Vagina (tissue), 2 donors: ENCODE measurements at regions not wholly inside any gene's neighbourhood (a gene's known extent, or its start where the extent isn't known, plus 50 kb on each side); places are given as distances from the start of the nearest gene placed in this dataset.

Experiments
- DNase-seq, 2 donors: peaks; one replicate each; pipeline ENCODE4 v3.0.0-alpha.2; 2017; ENCODE audit errors: extremely low spot score in 2 of 2
- H3K27ac ChIP-seq: fragments of 200-600 bp; sonication (generic); one replicate; pipeline ENCODE4 v1.5.1; 2019
- H3K27me3 ChIP-seq: fragments of 200-600 bp; sonication (generic); one replicate; pipeline ENCODE4 v1.5.1; 2019
- H3K36me3 ChIP-seq, 2 donors: fragments of 200-600 bp; sonication (generic); one replicate each; pipeline ENCODE4 v1.5.1; 2017 to 2019
- H3K4me1 ChIP-seq: fragments of 200-600 bp; sonication (generic); one replicate; pipeline ENCODE4 v1.5.1; 2019
- H3K4me3 ChIP-seq, 2 donors: fragments of 200-600 bp; sonication (generic); 1 replicate in 1 of 2; 2 replicates in 1 of 2; pipeline ENCODE4 v1.5.1; 2016 to 2019
- H3K9me3 ChIP-seq: fragments of 200-600 bp; sonication (generic); one replicate; pipeline ENCODE4 v1.5.1; 2019
- CTCF ChIP-seq, 3 experiments: fragments of 450-650 bp in 2 of 3; fragments of 200-600 bp in 1 of 3; sonication (generic) in 1 of 3; IDR thresholded peaks; one replicate each; pipeline ENCODE4 v1.5.1; 2017 to 2019; ENCODE audit warnings: antibody characterized with exemption in 3 of 3, mild to moderate bottlenecking in 2 of 3, moderate library complexity in 2 of 3
- POLR2A ChIP-seq, 2 donors: fragments of 450-650 bp; IDR thresholded peaks; one replicate each; pipeline ENCODE4 v1.6.1; 2017; ENCODE audit warnings: antibody characterized with exemption in 2 of 2, mild to moderate bottlenecking in 2 of 2, moderate library complexity in 2 of 2
- POLR2AphosphoS5 ChIP-seq, 2 donors: sonication (generic); formaldehyde crosslinking; IDR thresholded peaks; one replicate each; pipeline ENCODE4 v1.9.0; 2017; ENCODE audit warnings: antibody characterized with exemption in 2 of 2, mild to moderate bottlenecking in 2 of 2, low read depth in 1 of 2; ENCODE audit not compliant: insufficient read depth in 1 of 2
- intact Hi-C: fragments of 100-400 bp; cut with DNase I; formaldehyde crosslinking; loops from one replicate; pipeline ENCODE4 v1.15.1; 2023

- intact Hi-C loops: no loop called here
- DNase-seq: no peak
- no peak overlapping the region for H3K4me3 ChIP-seq
- H3K36me3 ChIP-seq: no peaks in the 10 kb centered on the region
- no peaks in the 10 kb centered on the region for H3K9me3 ChIP-seq
- no peaks in the 10 kb centered on the region for H3K27me3 ChIP-seq
- TF ChIP-seq POLR2A (IDR thresholded peaks at IDR 0.05): no peak
- H3K27ac ChIP-seq: no peak overlapping the region
- no peaks in the 10 kb centered on the region for H3K4me1 ChIP-seq
Measured at GRCh38 chr20:7147220-7147601, 379.7 kb downstream of the BMP2 start.

DNA sequence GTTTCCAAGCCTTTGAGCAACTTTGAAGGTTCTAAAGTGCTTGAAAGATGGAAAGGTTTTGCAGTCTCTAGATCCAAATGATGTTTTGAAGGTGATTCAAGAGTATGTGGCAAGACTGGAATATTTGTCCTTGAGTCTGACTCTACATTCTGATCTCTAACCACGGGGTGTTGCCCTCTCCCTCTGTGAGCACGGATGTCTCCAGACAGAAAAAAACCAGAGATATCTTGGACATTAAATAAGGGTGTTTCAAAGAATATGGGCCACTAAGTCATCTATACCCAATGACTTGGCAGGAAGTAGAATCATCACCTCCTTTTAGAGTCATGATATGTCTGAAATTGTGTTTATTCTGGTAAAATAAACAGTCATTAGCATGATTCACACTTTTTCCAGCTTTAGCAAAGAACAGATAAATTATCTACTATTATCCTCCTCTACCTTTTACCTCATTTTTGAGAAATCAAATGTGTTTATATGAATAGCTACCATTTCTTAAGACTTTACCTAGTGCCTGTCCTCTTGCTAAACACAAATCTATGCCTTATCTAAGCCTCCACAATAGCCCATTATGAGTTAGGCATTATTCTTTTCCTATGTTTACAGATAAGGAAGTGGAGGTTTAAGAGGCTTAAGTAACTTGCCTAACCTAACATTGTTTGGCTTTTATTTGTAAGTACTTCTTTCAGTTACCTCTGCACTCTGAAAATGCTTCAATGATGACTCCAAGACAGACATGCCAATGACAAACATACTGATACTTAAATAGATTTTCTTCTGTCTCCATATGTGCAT is 384.4 kb downstream of the BMP2 start:
- no peak overlapping the region for H3K27ac ChIP-seq
- TF ChIP-seq POLR2A (IDR thresholded peaks at IDR 0.05) (no peak), POLR2AphosphoS5 (IDR thresholded peaks at IDR 0.05; ENCODE audit: insufficient read depth in 1 of 2, low read depth in 1 of 2) (no peak), CTCF (IDR thresholded peaks at IDR 0.05) (no peak)
- no peak overlapping the region for H3K4me3 ChIP-seq
- H3K4me1 ChIP-seq: no peaks in the 10 kb centered on the region
- H3K27me3 ChIP-seq: no peaks in the 10 kb centered on the region
- DNase-seq: no peak
- intact Hi-C loops: no loop called here
- no peaks in the 10 kb centered on the region for H3K36me3 ChIP-seq
- no peaks in the 10 kb centered on the region for H3K9me3 ChIP-seq

DNA sequence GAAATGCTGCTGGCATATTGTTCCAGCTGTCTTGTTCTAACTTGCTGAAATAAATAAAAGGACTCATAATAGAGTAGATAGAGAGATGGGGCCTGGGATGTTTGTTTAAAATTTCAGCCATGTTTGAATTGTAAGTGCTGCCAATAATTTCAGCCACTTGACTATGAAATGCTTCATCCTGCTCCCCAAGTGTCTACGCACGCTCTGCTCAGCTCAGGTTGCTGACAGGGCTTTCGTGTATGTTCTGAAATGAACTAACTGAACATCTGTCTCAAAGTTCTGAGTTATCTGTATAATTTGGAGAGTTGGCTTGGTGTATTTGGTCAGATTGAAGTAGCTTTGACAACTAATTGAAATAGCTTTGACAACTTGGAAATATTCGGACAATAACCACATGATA is 387.8 kb downstream of the BMP2 start:
- H3K4me1 ChIP-seq: no peaks in the 10 kb centered on the region
- no peaks in the 10 kb centered on the region for H3K27me3 ChIP-seq
- H3K27ac ChIP-seq: no peak overlapping the region
- intact Hi-C loops: no loop called here
- H3K36me3 ChIP-seq: no peaks in the 10 kb centered on the region
- H3K9me3 ChIP-seq: no peaks in the 10 kb centered on the region
- H3K4me3 ChIP-seq: no peak overlapping the region
- DNase-seq: no peak
- TF ChIP-seq POLR2AphosphoS5 (IDR thresholded peaks at IDR 0.05; ENCODE audit: insufficient read depth in 1 of 2, low read depth in 1 of 2): no peak
- no peak for TF ChIP-seq CTCF (IDR thresholded peaks at IDR 0.05)

GRCh38 chr20:7155794-7156193 is 388.3 kb downstream of the BMP2 start:
- H3K9me3 ChIP-seq: no peaks in the 10 kb centered on the region
- no peak for DNase-seq
- intact Hi-C loops: no loop called here
- no peak for TF ChIP-seq POLR2A (IDR thresholded peaks at IDR 0.05)
- no peak for TF ChIP-seq POLR2AphosphoS5 (IDR thresholded peaks at IDR 0.05; ENCODE audit: insufficient read depth in 1 of 2, low read depth in 1 of 2)
- TF ChIP-seq CTCF (IDR thresholded peaks at IDR 0.05): no peak
- no peaks in the 10 kb centered on the region for H3K27me3 ChIP-seq
- H3K27ac ChIP-seq: no peak overlapping the region
- no peak overlapping the region for H3K4me3 ChIP-seq
- no peaks in the 10 kb centered on the region for H3K4me1 ChIP-seq
- no peaks in the 10 kb centered on the region for H3K36me3 ChIP-seq

DNA sequence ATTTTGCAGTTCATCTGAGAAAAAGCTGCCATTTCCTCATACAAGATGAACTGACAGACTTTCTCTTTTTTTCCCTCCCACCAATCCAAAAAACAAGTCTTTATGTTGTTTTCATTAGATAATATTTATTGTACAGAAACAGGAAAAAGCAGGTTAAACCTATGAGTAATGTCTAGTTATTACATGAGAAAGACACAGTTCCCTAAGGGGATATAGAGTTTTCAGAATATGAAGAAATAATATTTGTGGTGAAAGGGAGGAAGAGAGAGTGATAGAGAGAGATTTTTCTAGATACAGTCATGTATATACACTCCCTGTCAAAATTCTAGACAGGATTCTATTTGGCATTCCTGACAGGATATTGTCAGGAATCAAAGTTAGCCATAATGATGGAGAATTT is 392.4 kb downstream of the BMP2 start:
- intact Hi-C loops: no loop called here
- no peak for TF ChIP-seq POLR2AphosphoS5 (IDR thresholded peaks at IDR 0.05; ENCODE audit: insufficient read depth in 1 of 2, low read depth in 1 of 2)
- no peak for DNase-seq
- H3K27me3 ChIP-seq: no peaks in the 10 kb centered on the region
- H3K9me3 ChIP-seq: no peaks in the 10 kb centered on the region
- H3K4me3 ChIP-seq: no peak overlapping the region
- H3K27ac ChIP-seq: no peak overlapping the region
- H3K4me1 ChIP-seq: no peaks in the 10 kb centered on the region
- H3K36me3 ChIP-seq: no peaks in the 10 kb centered on the region

GRCh38 chr20:7161690-7162089 is 394.2 kb downstream of the BMP2 start:
- Histone ChIP-seq H3K4me1 (no peaks in the 10 kb centered on the region), H3K4me3 (no peak overlapping the region), H3K36me3 (no peaks in the 10 kb centered on the region), H3K27ac (no peak overlapping the region), H3K27me3 (no peaks in the 10 kb centered on the region), H3K9me3 (no peaks in the 10 kb centered on the region)
- intact Hi-C loops: no loop called here
- DNase-seq: no peak
- no peak for TF ChIP-seq CTCF (IDR thresholded peaks at IDR 0.05)
- no peak for TF ChIP-seq POLR2AphosphoS5 (IDR thresholded peaks at IDR 0.05; ENCODE audit: insufficient read depth in 1 of 2, low read depth in 1 of 2)
- no peak for TF ChIP-seq POLR2A (IDR thresholded peaks at IDR 0.05)
